ENCODE measurements at regions not wholly inside any gene's neighbourhood (a gene's known extent, or its start where the extent isn't known, plus 50 kb on each side); places are given as distances from the start of the nearest gene placed in this dataset.

DNA sequence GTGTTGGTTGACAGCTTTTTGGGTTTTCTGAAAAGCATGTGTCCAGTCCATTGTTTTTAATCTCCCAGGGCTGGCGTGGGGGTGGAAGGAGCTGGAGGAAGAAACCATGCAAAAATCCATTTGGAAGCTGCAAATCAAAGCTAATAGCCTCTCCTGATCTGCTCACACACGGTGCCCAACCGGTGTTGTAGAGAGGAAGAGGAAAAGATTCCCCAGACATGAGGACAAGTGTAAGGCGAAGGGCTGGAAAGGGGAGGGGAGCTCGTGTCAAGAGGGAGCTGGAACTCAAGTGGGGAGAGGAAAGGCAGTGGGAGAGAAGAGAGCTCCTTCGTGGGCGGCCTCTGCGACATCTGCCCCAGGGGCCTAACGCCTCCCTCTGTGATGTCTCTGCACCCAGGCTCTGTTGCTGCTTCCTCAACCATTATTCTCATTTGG lies 112.3 kb upstream of the IRF2BP2 start (continued):
- TF ChIP-seq, protein P1, sequence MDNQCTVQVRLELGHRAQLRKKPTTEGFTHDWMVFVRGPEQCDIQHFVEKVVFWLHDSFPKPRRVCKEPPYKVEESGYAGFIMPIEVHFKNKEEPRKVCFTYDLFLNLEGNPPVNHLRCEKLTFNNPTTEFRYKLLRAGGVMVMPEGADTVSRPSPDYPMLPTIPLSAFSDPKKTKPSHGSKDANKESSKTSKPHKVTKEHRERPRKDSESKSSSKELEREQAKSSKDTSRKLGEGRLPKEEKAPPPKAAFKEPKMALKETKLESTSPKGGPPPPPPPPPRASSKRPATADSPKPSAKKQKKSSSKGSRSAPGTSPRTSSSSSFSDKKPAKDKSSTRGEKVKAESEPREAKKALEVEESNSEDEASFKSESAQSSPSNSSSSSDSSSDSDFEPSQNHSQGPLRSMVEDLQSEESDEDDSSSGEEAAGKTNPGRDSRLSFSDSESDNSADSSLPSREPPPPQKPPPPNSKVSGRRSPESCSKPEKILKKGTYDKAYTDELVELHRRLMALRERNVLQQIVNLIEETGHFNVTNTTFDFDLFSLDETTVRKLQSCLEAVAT (IDR thresholded peaks at IDR 0.05) = no peak
- no peak for TF ChIP-seq MYBL2 (IDR thresholded peaks at IDR 0.05; ENCODE audit: low read depth)
- TF ChIP-seq MYBL2 (CRISPR knock-in tag; IDR thresholded peaks at IDR 0.05; ENCODE audit: borderline replicate concordance) = no peak
- no peak for TF ChIP-seq HDAC1 (IDR thresholded peaks at IDR 0.05)
- no peak for TF ChIP-seq MTF1 (CRISPR knock-in tag; IDR thresholded peaks at IDR 0.05; ENCODE audit: borderline replicate concordance)
- TF ChIP-seq GABPA (tag; conservative IDR thresholded peaks at IDR 0.05; ENCODE audit: low read depth) = no peak
- TF ChIP-seq ZNF184 (CRISPR knock-in tag; IDR thresholded peaks at IDR 0.05) = no peak
- TF ChIP-seq PYGO2 (tag; IDR thresholded peaks at IDR 0.05) = no peak
- no peak for TF ChIP-seq KAT8 (IDR thresholded peaks at IDR 0.05; ENCODE audit: low read depth)
- no peak for TF ChIP-seq ZNF778 (CRISPR knock-in tag; IDR thresholded peaks at IDR 0.05)
- no peak for TF ChIP-seq CHCHD3 (CRISPR knock-in tag; IDR thresholded peaks at IDR 0.05)
- no peak for TF ChIP-seq HOXB6 (CRISPR knock-in tag; IDR thresholded peaks at IDR 0.05; ENCODE audit: borderline replicate concordance)
- TF ChIP-seq, protein P2, sequence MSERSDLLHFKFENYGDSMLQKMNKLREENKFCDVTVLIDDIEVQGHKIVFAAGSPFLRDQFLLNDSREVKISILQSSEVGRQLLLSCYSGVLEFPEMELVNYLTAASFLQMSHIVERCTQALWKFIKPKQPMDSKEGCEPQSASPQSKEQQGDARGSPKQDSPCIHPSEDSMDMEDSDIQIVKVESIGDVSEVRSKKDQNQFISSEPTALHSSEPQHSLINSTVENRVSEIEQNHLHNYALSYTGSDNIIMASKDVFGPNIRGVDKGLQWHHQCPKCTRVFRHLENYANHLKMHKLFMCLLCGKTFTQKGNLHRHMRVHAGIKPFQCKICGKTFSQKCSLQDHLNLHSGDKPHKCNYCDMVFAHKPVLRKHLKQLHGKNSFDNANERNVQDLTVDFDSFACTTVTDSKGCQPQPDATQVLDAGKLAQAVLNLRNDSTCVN (CRISPR knock-in tag; IDR thresholded peaks at IDR 0.05) = no peak
- TF ChIP-seq ERF (CRISPR knock-in tag; IDR thresholded peaks at IDR 0.05) = 0 out of 2 replicates have a peak, but pooled peaks have one; percentile 67
- no peak for TF ChIP-seq FOSL1 (tag; conservative IDR thresholded peaks at IDR 0.05)
- no peak for TF ChIP-seq ZBTB7A (IDR thresholded peaks at IDR 0.05; ENCODE audit: borderline replicate concordance, control insufficient read depth, low read depth, low read length)
- no peak for TF ChIP-seq CBFA2T3 (IDR thresholded peaks at IDR 0.05)
- no peak for TF ChIP-seq NFYB (IDR thresholded peaks at IDR 0.05; ENCODE audit: extremely low read depth, insufficient read length)
- TF ChIP-seq ZBTB12 (CRISPR knock-in tag; IDR thresholded peaks at IDR 0.05) = 0 out of 2 replicates have a peak, but pooled peaks have one; percentile 7
- TF ChIP-seq XRCC5 (IDR thresholded peaks at IDR 0.05; ENCODE audit: low read depth, low read length) = no peak
- no peak for TF ChIP-seq HLTF (IDR thresholded peaks at IDR 0.05)
- TF ChIP-seq MCM5 (IDR thresholded peaks at IDR 0.05; ENCODE audit: low read depth) = no peak
- TF ChIP-seq, protein P3, sequence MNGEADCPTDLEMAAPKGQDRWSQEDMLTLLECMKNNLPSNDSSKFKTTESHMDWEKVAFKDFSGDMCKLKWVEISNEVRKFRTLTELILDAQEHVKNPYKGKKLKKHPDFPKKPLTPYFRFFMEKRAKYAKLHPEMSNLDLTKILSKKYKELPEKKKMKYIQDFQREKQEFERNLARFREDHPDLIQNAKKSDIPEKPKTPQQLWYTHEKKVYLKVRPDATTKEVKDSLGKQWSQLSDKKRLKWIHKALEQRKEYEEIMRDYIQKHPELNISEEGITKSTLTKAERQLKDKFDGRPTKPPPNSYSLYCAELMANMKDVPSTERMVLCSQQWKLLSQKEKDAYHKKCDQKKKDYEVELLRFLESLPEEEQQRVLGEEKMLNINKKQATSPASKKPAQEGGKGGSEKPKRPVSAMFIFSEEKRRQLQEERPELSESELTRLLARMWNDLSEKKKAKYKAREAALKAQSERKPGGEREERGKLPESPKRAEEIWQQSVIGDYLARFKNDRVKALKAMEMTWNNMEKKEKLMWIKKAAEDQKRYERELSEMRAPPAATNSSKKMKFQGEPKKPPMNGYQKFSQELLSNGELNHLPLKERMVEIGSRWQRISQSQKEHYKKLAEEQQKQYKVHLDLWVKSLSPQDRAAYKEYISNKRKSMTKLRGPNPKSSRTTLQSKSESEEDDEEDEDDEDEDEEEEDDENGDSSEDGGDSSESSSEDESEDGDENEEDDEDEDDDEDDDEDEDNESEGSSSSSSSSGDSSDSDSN (IDR thresholded peaks at IDR 0.05; ENCODE audit: borderline replicate concordance in 1 of 2, low read depth in 2 of 2, low read length in 2 of 2) = no peak
- TF ChIP-seq, protein P4, sequence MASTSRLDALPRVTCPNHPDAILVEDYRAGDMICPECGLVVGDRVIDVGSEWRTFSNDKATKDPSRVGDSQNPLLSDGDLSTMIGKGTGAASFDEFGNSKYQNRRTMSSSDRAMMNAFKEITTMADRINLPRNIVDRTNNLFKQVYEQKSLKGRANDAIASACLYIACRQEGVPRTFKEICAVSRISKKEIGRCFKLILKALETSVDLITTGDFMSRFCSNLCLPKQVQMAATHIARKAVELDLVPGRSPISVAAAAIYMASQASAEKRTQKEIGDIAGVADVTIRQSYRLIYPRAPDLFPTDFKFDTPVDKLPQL (IDR thresholded peaks at IDR 0.05; ENCODE audit: extremely low read depth, insufficient read length) = no peak

Measured in K562 (cell line).